ENCODE measurements at regions not wholly inside any gene's neighbourhood (a gene's known extent, or its start where the extent isn't known, plus 50 kb on each side); places are given as distances from the start of the nearest gene placed in this dataset.

- DNase-seq (ENCODE audit: low read depth) = no peak
- H3K4me3 ChIP-seq (ENCODE audit: low read depth, low read length) = no peak overlapping the region
- TF ChIP-seq CTCF (IDR thresholded peaks at IDR 0.05; ENCODE audit: insufficient read depth, low read depth, low read length) = no peak
Observed at GRCh38 chr16:65716737-65717700, 595.2 kb upstream of the CDH11 start.

- no peak overlapping the region for H3K4me3 ChIP-seq (ENCODE audit: low read depth, low read length)
- DNase-seq (ENCODE audit: low read depth) = no peak
- TF ChIP-seq CTCF (IDR thresholded peaks at IDR 0.05; ENCODE audit: insufficient read depth, low read depth, low read length) = no peak
Observed at GRCh38 chr16:65713181-65713808, 591.4 kb upstream of the CDH11 start.

- TF ChIP-seq CTCF (IDR thresholded peaks at IDR 0.05; ENCODE audit: insufficient read depth, low read depth, low read length) = no peak
- no peak overlapping the region for H3K4me3 ChIP-seq (ENCODE audit: low read depth, low read length)
- no peak for DNase-seq (ENCODE audit: low read depth)
Observed at GRCh38 chr16:65710107-65710506, 588.2 kb upstream of the CDH11 start.

GRCh38 chr16:65704866-65705265 lies 583.0 kb upstream of the CDH11 start:
- peak; percentile 60 for TF ChIP-seq CTCF (IDR thresholded peaks at IDR 0.05; ENCODE audit: insufficient read depth, low read depth, low read length)
- no peak overlapping the region for H3K4me3 ChIP-seq (ENCODE audit: low read depth, low read length)
- no peak for DNase-seq (ENCODE audit: low read depth)

- no peak for TF ChIP-seq CTCF (IDR thresholded peaks at IDR 0.05; ENCODE audit: insufficient read depth, low read depth, low read length)
- DNase-seq (ENCODE audit: low read depth) = no peak
- H3K4me3 ChIP-seq (ENCODE audit: low read depth, low read length) = no peak overlapping the region
Observed at GRCh38 chr16:65702707-65703402, 581.0 kb upstream of the CDH11 start.

- no peak overlapping the region for H3K4me3 ChIP-seq (ENCODE audit: low read depth, low read length)
- no peak for DNase-seq (ENCODE audit: low read depth)
Observed at GRCh38 chr16:65700596-65700995, 578.7 kb upstream of the CDH11 start.

More at GRCh38 chr16:65700596-65700995, 578.7 kb upstream of the CDH11 start:
- no peak for TF ChIP-seq CTCF (IDR thresholded peaks at IDR 0.05; ENCODE audit: insufficient read depth, low read depth, low read length)

Measured in fibroblast of villous mesenchyme (primary cell).